GM12878 (cell line): ENCODE measurements at regions not wholly inside any gene's neighbourhood (a gene's known extent, or its start where the extent isn't known, plus 50 kb on each side); places are given as distances from the start of the nearest gene placed in this dataset.

Experiments
- ATAC-seq: fragments of 200-7000 bp; cut with Tn5 transposase; 3 replicates; pipeline ENCODE4 v1.9.1; 2020; ENCODE audit warnings: mild to moderate bottlenecking, moderate library complexity
- BruUV-seq: library from RNA; stranded (reverse); fragments of 400-500 nt; replicated peaks from 2 replicates; lab custom pipeline; 2021; lab: Mats Ljungman, UMichigan
- CTCF ChIA-PET: fragments of 300-600 bp; sonication (Branson Sonifier 250); formaldehyde crosslinking; extraction: SDS; loops from one replicate; lab custom pipeline; 2021; ENCODE audit warnings: inconsistent platforms; lab: Yijun Ruan, JAX
- POLR2A ChIA-PET: fragments of 350-600 bp; formaldehyde crosslinking; extraction: SDS; loops from one replicate; lab custom pipeline; 2021; ENCODE audit warnings: inconsistent platforms; lab: Charles Lee
- RAD21 ChIA-PET: fragments of 300-600 bp; sonication (Branson Sonifier 250); formaldehyde crosslinking; loops from one replicate; lab custom pipeline; 2023; ENCODE audit warnings: antibody characterized with exemption; ENCODE audit not compliant: unreplicated experiment; lab: Charles Lee
- SMC1A ChIA-PET: fragments of 300-600 bp; sonication (Branson Sonifier 250); formaldehyde crosslinking; loops from one replicate; lab custom pipeline; 2023; ENCODE audit not compliant: unreplicated experiment, uncharacterized antibody; lab: Charles Lee
- DNase-seq: peaks from one replicate; pipeline ENCODE4 v3.0.0-alpha.2; 2011; ENCODE audit warnings: low read depth, low spot score
- FAIRE-seq: peaks from 3 replicates; lab custom pipeline; 2011; peaks lifted over from hg19 to GRCh38; lab: Jason Lieb, UNC
- H2AFZ ChIP-seq: 2 replicates; pipeline ENCODE4 v1.6.0; 2011; ENCODE audit warnings: low read depth, low read length, control low read depth; ENCODE audit not compliant: control insufficient read depth
- H3K27ac ChIP-seq: 2 replicates; pipeline ENCODE4 v1.5.1; 2011; ENCODE audit warnings: control low read depth; ENCODE audit not compliant: control insufficient read depth, insufficient read depth
- H3K27me3 ChIP-seq, 2 experiments: replicated peaks in 1 of 2; 2 replicates each; pipeline versions ENCODE4 v1.6.0 to v1.6.1; 2011; ENCODE audit warnings: low read length in 1 of 2; ENCODE audit not compliant: control insufficient read depth in 2 of 2, insufficient read depth in 2 of 2
- H3K36me3 ChIP-seq, 2 experiments: 2 replicates each; pipeline ENCODE4 v1.5.1; 2011; ENCODE audit warnings: low read length in 1 of 2; ENCODE audit not compliant: control insufficient read depth in 2 of 2, insufficient read depth in 2 of 2
- H3K4me1 ChIP-seq: 2 replicates; pipeline ENCODE4 v1.6.1; 2011; ENCODE audit warnings: mild to moderate bottlenecking, low read length, moderate library complexity, mixed read lengths; ENCODE audit not compliant: control insufficient read depth, insufficient read depth
- H3K4me2 ChIP-seq: 2 replicates; pipeline ENCODE4 v1.6.0; 2011; ENCODE audit warnings: control low read depth; ENCODE audit not compliant: control insufficient read depth, insufficient read depth
- H3K4me3 ChIP-seq: fragments of 200-600 bp; sonication (generic); 2 replicates; pipeline ENCODE4 v1.5.1; 2016
- H3K79me2 ChIP-seq: 2 replicates; pipeline ENCODE4 v1.6.0; 2011; ENCODE audit warnings: low read length; ENCODE audit not compliant: control insufficient read depth, insufficient read depth
- H3K9ac ChIP-seq: 2 replicates; pipeline ENCODE4 v1.8.0; 2011; ENCODE audit warnings: low read length, control low read depth, mixed read lengths; ENCODE audit not compliant: control insufficient read depth, insufficient read depth
- H3K9me3 ChIP-seq: replicated peaks from 3 replicates; pipeline ENCODE4 v1.5.1; 2011; ENCODE audit warnings: mild to moderate bottlenecking, low read length; ENCODE audit not compliant: control insufficient read depth, insufficient read depth
- H4K20me1 ChIP-seq: 2 replicates; pipeline ENCODE4 v1.6.0; 2011; ENCODE audit not compliant: control insufficient read depth, insufficient read depth
- HDAC6 ChIP-seq: fragments of 200-600 bp; sonication (generic); IDR thresholded peaks from one replicate; pipeline ENCODE4 v1.8.0; 2017; ENCODE audit warnings: antibody characterized with exemption; ENCODE audit not compliant: unreplicated experiment
- MYC ChIP-seq: IDR thresholded peaks from 2 replicates; pipeline ENCODE4 v1.6.1; 2011; ENCODE audit warnings: mild to moderate bottlenecking, low read length, moderate library complexity, inconsistent platforms; ENCODE audit not compliant: insufficient read depth, insufficient replicate concordance, insufficient read length, severe bottlenecking
- PAX8 ChIP-seq: fragments of 450-650 bp; IDR thresholded peaks from 2 replicates; pipeline ENCODE4 v1.6.1; 2017; ENCODE audit warnings: mild to moderate bottlenecking, moderate library complexity
- POU2F2 ChIP-seq: IDR thresholded peaks from 3 replicates; pipeline ENCODE4 v1.6.1; 2011; ENCODE audit warnings: low read depth, mild to moderate bottlenecking, low read length, borderline replicate concordance
- RFX5 ChIP-seq: IDR thresholded peaks from 2 replicates; pipeline ENCODE4 v1.6.1; 2011; ENCODE audit warnings: low read depth, low read length, improper control_type of control experiment
- SMC3 ChIP-seq: IDR thresholded peaks from 2 replicates; pipeline ENCODE4 v1.6.1; 2011; ENCODE audit warnings: low read length, improper control_type of control experiment, borderline replicate concordance
- ZNF622 ChIP-seq: fragments of 450-650 bp; IDR thresholded peaks from 2 replicates; pipeline ENCODE4 v1.6.1; 2017; ENCODE audit warnings: mild to moderate bottlenecking, inconsistent platforms
- WGBS: methylation state at CpG from one replicate; pipeline ENCODE4 v1.1.6; 2016; ENCODE audit warnings: low lambda C conversion rate; ENCODE audit not compliant: insufficient replicate concordance, insufficient coverage; ENCODE audit errors: missing lambda C conversion rate; 5-methylcytosine and 5-hydroxymethylcytosine counted together
- in situ Hi-C: fragments of 300-500 bp; cut with MboI; formaldehyde crosslinking; loops from 9 replicates; pipeline ENCODE4 v1.14.3; 2018; ENCODE audit warnings: mixed read lengths
- intact Hi-C: fragments of 100-400 bp; cut with micrococcal nuclease; formaldehyde crosslinking; loops from one replicate; pipeline ENCODE4 v1.14.2; 2022; ENCODE audit not compliant: unreplicated experiment
- TF ChIP-seq, protein P1 (sequence below), 3 experiments: IDR thresholded peaks in 2 of 3; conservative IDR thresholded peaks in 1 of 3; 2 replicates each; pipeline ENCODE4 v1.5.1; 2011; ENCODE audit warnings: low read depth in 3 of 3, low read length in 3 of 3, mild to moderate bottlenecking in 3 of 3, control low read depth in 2 of 3, moderate library complexity in 2 of 3, inconsistent platforms in 1 of 3, mixed read lengths in 1 of 3; ENCODE audit not compliant: control insufficient read depth in 2 of 3, insufficient read depth in 1 of 3; ENCODE audit errors: extremely low read depth in 1 of 3
- TF ChIP-seq, protein P2 (sequence below): fragments of 450-650 bp; formaldehyde crosslinking; IDR thresholded peaks from 2 replicates; pipeline ENCODE4 v1.4.0; 2022; ENCODE audit warnings: mild to moderate bottlenecking, moderate library complexity

DNA sequence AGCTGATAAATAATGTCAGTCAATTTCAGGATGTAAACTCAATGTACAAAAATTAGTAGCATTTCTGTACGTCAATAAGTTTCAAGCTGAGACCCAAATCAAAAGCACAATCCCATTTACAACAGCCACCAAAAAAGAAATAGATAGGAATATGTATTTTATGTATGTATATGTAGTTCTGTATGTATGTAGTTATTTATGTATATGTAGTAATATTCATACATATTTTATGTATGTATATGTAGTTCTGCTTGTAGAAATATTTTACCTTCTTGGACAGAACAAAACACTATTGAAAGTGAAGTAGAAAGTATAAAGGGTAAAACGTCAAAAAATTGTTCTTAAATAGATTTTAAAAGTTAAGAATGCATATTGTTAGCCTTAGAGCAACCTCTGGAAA lies 591.0 kb upstream of the SETBP1 start:
- ChIA-PET POLR2A (no interaction called here), SMC1A (interaction anchor here (1.2 kb wide), 1 partner anchor 8 kb away, joined by 3 read pairs; no protein-coding TSS in a partner anchor), RAD21 (no interaction called here), CTCF (interaction anchor here (0.7 to 1.0 kb wide), 2 partner anchors 469 to 1290 kb away, joined by 3 read pairs; no protein-coding TSS in a partner anchor)
- Histone ChIP-seq H3K4me2 (no peak overlapping the region), H3K9me3 (no peaks in the 10 kb centered on the region), H3K27ac (no peak overlapping the region), H3K4me1 (no peaks in the 10 kb centered on the region), H3K36me3 (no peaks in the 10 kb centered on the region), H2AFZ (no peak overlapping the region), H4K20me1 (no peaks in the 10 kb centered on the region), H3K9ac (no peak overlapping the region), H3K4me3 (no peak overlapping the region), H3K79me2 (no peaks in the 10 kb centered on the region), H3K27me3 (no peaks in the 10 kb centered on the region)
- no peak for ATAC-seq
- WGBS, result 0% methylated on average over 2 of the region's 2 CpGs
- DNase-seq, result no peak
- no TSS peak for BruUV-seq
- FAIRE-seq, result no peak
- in situ Hi-C loops (no loop called here), intact Hi-C loops (no loop called here)
- TF ChIP-seq, protein P1, sequence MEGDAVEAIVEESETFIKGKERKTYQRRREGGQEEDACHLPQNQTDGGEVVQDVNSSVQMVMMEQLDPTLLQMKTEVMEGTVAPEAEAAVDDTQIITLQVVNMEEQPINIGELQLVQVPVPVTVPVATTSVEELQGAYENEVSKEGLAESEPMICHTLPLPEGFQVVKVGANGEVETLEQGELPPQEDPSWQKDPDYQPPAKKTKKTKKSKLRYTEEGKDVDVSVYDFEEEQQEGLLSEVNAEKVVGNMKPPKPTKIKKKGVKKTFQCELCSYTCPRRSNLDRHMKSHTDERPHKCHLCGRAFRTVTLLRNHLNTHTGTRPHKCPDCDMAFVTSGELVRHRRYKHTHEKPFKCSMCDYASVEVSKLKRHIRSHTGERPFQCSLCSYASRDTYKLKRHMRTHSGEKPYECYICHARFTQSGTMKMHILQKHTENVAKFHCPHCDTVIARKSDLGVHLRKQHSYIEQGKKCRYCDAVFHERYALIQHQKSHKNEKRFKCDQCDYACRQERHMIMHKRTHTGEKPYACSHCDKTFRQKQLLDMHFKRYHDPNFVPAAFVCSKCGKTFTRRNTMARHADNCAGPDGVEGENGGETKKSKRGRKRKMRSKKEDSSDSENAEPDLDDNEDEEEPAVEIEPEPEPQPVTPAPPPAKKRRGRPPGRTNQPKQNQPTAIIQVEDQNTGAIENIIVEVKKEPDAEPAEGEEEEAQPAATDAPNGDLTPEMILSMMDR (IDR thresholded peaks at IDR 0.05 in 2 of 3, conservative IDR thresholded peaks at IDR 0.05 in 1 of 3; ENCODE audit: control insufficient read depth in 2 of 3, extremely low read depth in 1 of 3, insufficient read depth in 1 of 3, low read depth in 3 of 3, low read length in 3 of 3), result no peak
- TF ChIP-seq PAX8, result no peak

DNA sequence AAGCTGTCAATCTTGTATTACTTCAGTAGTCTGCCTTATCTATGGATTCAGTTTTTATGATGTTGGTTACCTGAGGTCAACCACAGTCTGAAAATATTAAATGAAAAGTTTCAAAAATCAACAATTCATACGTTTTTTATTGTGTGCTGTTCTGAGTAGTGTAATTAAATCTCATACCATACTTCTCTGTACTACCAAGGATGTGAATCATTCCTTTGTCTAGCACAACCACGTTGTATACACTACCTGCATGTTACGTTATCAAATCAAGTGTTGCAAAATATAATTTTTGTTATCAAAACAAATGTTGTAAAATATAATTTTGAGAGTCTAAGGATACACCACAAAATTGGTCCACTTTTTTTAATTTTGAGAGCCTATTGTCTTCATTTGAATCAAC lies 590.2 kb upstream of the SETBP1 start:
- no peaks in the 10 kb centered on the region for H3K36me3 ChIP-seq
- TF ChIP-seq, protein P1 (IDR thresholded peaks at IDR 0.05 in 2 of 3, conservative IDR thresholded peaks at IDR 0.05 in 1 of 3; ENCODE audit: control insufficient read depth in 2 of 3, extremely low read depth in 1 of 3, insufficient read depth in 1 of 3, low read depth in 3 of 3, low read length in 3 of 3), result no peak
- TF ChIP-seq MYC, result no peak
- no peak for TF ChIP-seq RFX5
- no peak for TF ChIP-seq HDAC6
- no peak for TF ChIP-seq SMC3
- TF ChIP-seq POU2F2, result no peak
- TF ChIP-seq, protein P2, sequence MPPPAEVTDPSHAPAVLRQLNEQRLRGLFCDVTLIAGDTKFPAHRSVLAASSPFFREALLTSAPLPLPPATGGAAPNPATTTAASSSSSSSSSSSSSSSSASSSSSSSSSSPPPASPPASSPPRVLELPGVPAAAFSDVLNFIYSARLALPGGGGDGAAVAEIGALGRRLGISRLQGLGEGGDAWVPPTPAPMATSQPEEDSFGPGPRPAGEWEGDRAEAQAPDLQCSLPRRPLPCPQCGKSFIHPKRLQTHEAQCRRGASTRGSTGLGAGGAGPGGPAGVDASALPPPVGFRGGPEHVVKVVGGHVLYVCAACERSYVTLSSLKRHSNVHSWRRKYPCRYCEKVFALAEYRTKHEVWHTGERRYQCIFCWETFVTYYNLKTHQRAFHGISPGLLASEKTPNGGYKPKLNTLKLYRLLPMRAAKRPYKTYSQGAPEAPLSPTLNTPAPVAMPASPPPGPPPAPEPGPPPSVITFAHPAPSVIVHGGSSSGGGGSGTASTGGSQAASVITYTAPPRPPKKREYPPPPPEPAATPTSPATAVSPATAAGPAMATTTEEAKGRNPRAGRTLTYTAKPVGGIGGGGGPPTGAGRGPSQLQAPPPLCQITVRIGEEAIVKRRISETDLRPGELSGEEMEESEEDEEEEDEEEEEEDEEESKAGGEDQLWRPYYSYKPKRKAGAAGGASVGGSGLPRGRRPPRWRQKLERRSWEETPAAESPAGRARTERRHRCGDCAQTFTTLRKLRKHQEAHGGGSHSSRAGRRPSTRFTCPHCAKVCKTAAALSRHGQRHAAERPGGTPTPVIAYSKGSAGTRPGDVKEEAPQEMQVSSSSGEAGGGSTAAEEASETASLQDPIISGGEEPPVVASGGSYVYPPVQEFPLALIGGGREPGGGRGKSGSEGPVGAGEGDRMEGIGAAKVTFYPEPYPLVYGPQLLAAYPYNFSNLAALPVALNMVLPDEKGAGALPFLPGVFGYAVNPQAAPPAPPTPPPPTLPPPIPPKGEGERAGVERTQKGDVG (CRISPR knock-in tag), result no peak
- TF ChIP-seq ZNF622, result no peak
- intact Hi-C loops, result no loop called here
- 8% methylated on average over 3 of the region's 3 CpGs for WGBS
- no peaks in the 10 kb centered on the region for H3K9me3 ChIP-seq
- H3K4me1 ChIP-seq, result no peaks in the 10 kb centered on the region
- ChIA-PET POLR2A (no interaction called here), SMC1A (interaction anchor here (0.9 kb wide), 1 partner anchor 33 kb away, joined by 3 read pairs; no protein-coding TSS in a partner anchor), CTCF (no interaction called here), RAD21 (no interaction called here)
- no peak overlapping the region for H2AFZ ChIP-seq
- no peaks in the 10 kb centered on the region for H3K27me3 ChIP-seq
- in situ Hi-C loops, result no loop called here
- no peak overlapping the region for H3K4me3 ChIP-seq
- no peak for FAIRE-seq
- no peak overlapping the region for H3K27ac ChIP-seq
- no peak for DNase-seq
- H3K9ac ChIP-seq, result no peak overlapping the region
- ATAC-seq, result no peak
- no peak overlapping the region for H3K4me2 ChIP-seq
- no TSS peak for BruUV-seq
- H4K20me1 ChIP-seq, result no peaks in the 10 kb centered on the region
- H3K79me2 ChIP-seq, result no peaks in the 10 kb centered on the region
